Osteoblast (primary cell): ENCODE measurements at regions not wholly inside any gene's neighbourhood (a gene's known extent, or its start where the extent isn't known, plus 50 kb on each side); places are given as distances from the start of the nearest gene placed in this dataset.
"Not testable (repeated sequence)": the region's sequence is repeated elsewhere in the genome, so short reads cannot be mapped to it uniquely, and the experiment has no call there.

Experiments
- DNase-seq: peaks from one replicate; pipeline ENCODE4 v3.0.0; 2011; ENCODE audit warnings: low spot score, mixed read lengths; ENCODE audit not compliant: insufficient read length; ENCODE audit errors: missing footprints
- H2AFZ ChIP-seq: 2 replicates; pipeline ENCODE4 v1.6.0; 2011; ENCODE audit warnings: mild to moderate bottlenecking, low read length
- H3K27ac ChIP-seq: 2 replicates; pipeline ENCODE4 v1.5.1; 2011; ENCODE audit warnings: mild to moderate bottlenecking, low read depth, low read length, moderate library complexity
- H3K27me3 ChIP-seq: 2 replicates; pipeline ENCODE4 v1.6.0; 2012; ENCODE audit warnings: mild to moderate bottlenecking, control low read depth, inconsistent platforms, low read length, moderate library complexity; ENCODE audit not compliant: insufficient read depth
- H3K36me3 ChIP-seq: 2 replicates; pipeline ENCODE4 v1.5.1; 2011; ENCODE audit warnings: mild to moderate bottlenecking, low read length, control low read depth, moderate library complexity; ENCODE audit not compliant: insufficient read depth
- H3K4me1 ChIP-seq: 2 replicates; pipeline ENCODE4 v1.5.1; 2011; ENCODE audit warnings: mild to moderate bottlenecking, low read length, control low read depth, moderate library complexity; ENCODE audit not compliant: insufficient read depth
- H3K4me2 ChIP-seq: 2 replicates; pipeline ENCODE4 v1.6.0; 2011; ENCODE audit warnings: mild to moderate bottlenecking, low read length; ENCODE audit not compliant: insufficient read depth
- H3K4me3 ChIP-seq: fragments of 200-600 bp; sonication (generic); 3 replicates; pipeline ENCODE4 v1.5.1; 2012; ENCODE audit warnings: mild to moderate bottlenecking, low read length, inconsistent platforms; ENCODE audit not compliant: insufficient read depth
- H3K79me2 ChIP-seq: 2 replicates; pipeline ENCODE4 v1.6.0; 2012; ENCODE audit warnings: mild to moderate bottlenecking, low read length, control low read depth, inconsistent platforms; ENCODE audit not compliant: insufficient read depth
- H3K9me3 ChIP-seq: 2 replicates; pipeline ENCODE4 v1.5.1; 2011; ENCODE audit warnings: low read depth, low read length, control low read depth
- H4K20me1 ChIP-seq: 2 replicates; pipeline ENCODE4 v1.6.0; 2012; ENCODE audit warnings: mild to moderate bottlenecking, low read length, control low read depth; ENCODE audit not compliant: insufficient read depth
- TF ChIP-seq, protein P1 (sequence below): IDR thresholded peaks from 2 replicates; pipeline ENCODE4 v1.5.1; 2011; ENCODE audit warnings: mild to moderate bottlenecking, low read depth, low read length, moderate library complexity; ENCODE audit errors: extremely low read depth

DNA sequence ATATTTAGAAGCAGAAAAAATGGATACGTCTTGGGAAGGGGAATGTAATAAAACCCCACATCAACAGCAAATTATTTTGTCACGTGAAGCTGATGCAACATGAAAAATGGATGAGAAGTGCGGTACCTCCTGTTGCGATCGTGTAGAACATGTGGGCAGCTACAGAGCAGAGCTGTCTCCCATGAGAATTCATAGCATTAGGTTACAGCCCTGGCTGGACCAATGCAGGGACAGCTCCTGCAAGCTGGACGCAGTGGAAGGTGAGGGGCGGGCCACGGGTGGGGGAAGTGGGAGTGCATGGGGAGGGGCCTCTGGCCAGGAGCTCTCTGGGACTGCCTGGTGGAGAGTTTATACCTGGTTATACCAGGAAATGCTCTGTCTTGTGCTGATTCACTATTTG, 120.3 kb downstream of the GATA3 start:
- no peaks in the 10 kb centered on the region for H4K20me1 ChIP-seq
- H3K9me3 ChIP-seq = no peaks in the 10 kb centered on the region
- DNase-seq = no peak
- H3K79me2 ChIP-seq = no peaks in the 10 kb centered on the region
- no peak overlapping the region for H3K4me3 ChIP-seq
- H3K27ac ChIP-seq = no peak overlapping the region
- H3K27me3 ChIP-seq = no peaks in the 10 kb centered on the region
- no peak overlapping the region for H3K4me2 ChIP-seq
- no peaks in the 10 kb centered on the region for H3K4me1 ChIP-seq
- TF ChIP-seq, protein P1, sequence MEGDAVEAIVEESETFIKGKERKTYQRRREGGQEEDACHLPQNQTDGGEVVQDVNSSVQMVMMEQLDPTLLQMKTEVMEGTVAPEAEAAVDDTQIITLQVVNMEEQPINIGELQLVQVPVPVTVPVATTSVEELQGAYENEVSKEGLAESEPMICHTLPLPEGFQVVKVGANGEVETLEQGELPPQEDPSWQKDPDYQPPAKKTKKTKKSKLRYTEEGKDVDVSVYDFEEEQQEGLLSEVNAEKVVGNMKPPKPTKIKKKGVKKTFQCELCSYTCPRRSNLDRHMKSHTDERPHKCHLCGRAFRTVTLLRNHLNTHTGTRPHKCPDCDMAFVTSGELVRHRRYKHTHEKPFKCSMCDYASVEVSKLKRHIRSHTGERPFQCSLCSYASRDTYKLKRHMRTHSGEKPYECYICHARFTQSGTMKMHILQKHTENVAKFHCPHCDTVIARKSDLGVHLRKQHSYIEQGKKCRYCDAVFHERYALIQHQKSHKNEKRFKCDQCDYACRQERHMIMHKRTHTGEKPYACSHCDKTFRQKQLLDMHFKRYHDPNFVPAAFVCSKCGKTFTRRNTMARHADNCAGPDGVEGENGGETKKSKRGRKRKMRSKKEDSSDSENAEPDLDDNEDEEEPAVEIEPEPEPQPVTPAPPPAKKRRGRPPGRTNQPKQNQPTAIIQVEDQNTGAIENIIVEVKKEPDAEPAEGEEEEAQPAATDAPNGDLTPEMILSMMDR = no peak
- H3K36me3 ChIP-seq = no peaks in the 10 kb centered on the region
- no peak overlapping the region for H2AFZ ChIP-seq

DNA sequence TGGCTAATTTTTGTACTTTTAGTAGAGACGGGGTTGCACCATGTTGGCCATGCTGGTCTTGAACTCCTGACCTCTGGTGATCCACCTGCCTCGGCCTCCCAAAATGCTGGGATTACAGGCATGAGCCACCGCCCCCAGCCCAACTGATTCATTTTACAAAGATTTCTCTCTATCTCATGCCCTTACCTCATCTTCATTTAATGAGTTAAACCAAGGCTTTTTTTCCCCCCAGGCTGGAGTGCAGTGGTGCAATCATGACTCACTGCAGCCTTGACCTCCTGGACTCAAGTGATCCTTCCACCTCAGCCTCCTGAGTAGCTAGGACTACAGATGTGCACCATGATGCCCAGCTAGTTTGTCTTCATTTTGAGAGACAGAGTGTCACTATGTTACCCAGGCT, 123.0 kb downstream of the GATA3 start:
- H3K4me3 ChIP-seq, H3K4me1 ChIP-seq, H3K27me3 ChIP-seq, DNase-seq, H3K9me3 ChIP-seq, H3K4me2 ChIP-seq, H3K27ac ChIP-seq, H3K79me2 ChIP-seq, H3K36me3 ChIP-seq, H4K20me1 ChIP-seq, H2AFZ ChIP-seq: not testable (repeated sequence)

DNA sequence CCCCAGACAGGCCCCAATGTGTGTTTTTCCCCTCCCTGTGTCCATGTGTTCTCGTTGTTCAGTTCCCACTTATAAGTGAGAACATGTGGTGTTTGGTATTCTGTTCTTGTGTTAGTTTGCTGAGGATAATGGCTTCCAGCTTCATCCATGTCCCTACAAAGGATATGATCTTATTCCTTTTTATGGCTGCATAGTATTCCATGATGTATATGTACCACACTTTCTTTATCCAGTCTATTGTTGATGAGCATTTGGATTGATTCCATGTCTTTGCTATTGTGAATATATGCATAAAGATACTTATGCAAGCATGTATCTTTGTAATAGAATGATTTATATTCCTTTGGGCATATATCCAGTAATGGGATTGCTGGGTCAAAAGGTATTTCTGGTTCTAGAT, 125.3 kb downstream of the GATA3 start:
- H3K4me3 ChIP-seq, DNase-seq, H3K36me3 ChIP-seq, H4K20me1 ChIP-seq, H3K4me2 ChIP-seq, H3K9me3 ChIP-seq, H3K27me3 ChIP-seq, H2AFZ ChIP-seq, H3K79me2 ChIP-seq, H3K4me1 ChIP-seq, H3K27ac ChIP-seq: not testable (repeated sequence)

DNA sequence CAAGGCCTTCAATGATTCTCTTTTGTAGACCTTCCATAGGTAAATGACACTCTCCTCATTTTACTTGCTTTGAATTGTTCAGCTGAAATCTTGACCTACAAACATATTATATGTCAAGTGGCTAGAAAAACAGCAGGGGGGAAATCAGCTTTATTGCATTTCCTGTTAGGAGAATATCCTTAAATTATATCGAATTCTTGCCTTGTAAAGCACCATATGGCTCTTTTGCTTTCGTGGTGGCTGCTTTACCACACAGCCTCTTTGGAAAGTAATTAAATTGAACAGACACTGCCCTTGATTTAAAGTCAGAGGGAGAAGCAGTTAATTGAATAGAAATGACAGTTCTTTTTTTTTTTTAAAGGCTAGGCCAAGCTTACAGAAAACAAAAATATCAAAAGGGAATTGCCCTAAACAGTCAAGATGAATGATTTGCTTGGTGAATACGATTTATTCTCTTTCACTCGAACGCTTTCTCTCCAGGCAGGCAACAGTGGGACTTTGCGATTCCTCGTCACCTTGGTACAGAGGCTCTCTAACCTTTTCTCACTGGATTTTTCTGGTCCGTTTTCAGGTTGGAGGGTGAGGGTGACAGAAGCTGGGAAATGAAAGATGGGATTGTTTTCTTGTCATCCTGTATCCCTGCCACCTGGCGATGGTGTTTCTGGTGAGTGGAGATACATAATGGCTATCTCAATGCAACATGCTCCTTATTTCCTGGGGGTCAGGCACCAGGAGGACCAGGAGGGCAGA, 126.0 kb downstream of the GATA3 start:
- Histone ChIP-seq H3K27me3 (no peaks in the 10 kb centered on the region), H3K9me3 (no peaks in the 10 kb centered on the region), H3K27ac (no peak overlapping the region), H3K4me1 (no peaks in the 10 kb centered on the region), H3K36me3 (no peaks in the 10 kb centered on the region), H3K4me2 (no peak overlapping the region), H4K20me1 (no peaks in the 10 kb centered on the region), H2AFZ (no peak overlapping the region), H3K4me3 (no peak overlapping the region), H3K79me2 (no peaks in the 10 kb centered on the region)
- TF ChIP-seq, protein P1 = no peak
- DNase-seq = no peak

DNA sequence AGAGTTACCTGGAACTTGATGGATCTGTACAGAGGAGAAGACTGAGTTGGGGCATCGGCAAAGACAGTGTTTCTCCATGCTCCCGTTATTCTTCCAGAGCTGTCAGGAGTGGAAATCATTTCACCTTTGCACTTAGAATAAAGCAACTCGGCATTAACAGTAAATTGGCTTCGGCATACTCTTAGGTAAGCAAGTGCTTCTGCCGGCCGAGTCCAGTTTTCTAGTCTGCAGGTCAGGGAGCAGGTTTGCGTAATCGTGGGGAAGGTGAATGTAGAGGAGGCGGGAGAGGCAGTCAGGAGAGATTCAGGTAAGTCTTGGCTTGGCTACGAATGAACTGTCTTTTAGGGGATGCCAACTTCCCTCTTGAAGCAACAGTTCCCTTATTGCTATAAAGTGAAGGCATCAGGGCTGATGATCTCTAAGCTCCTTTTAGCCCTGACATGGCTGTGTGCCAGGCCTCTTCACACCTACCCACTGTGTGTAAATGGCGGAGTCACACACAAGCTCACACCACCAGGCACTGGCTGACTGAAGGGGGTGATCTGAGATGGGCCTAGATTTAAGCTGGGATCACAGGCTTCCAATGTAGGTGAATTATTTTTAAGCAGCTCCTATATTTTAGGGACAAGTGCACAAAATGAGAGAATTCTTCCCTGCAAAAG, 127.1 kb downstream of the GATA3 start:
- no peaks in the 10 kb centered on the region for H3K27me3 ChIP-seq
- no peak for DNase-seq
- H3K4me1 ChIP-seq = no peaks in the 10 kb centered on the region
- no peaks in the 10 kb centered on the region for H3K9me3 ChIP-seq
- no peaks in the 10 kb centered on the region for H3K36me3 ChIP-seq
- no peaks in the 10 kb centered on the region for H3K79me2 ChIP-seq
- H3K4me3 ChIP-seq = no peak overlapping the region
- TF ChIP-seq, protein P1 = no peak
- no peak overlapping the region for H3K4me2 ChIP-seq
- no peak overlapping the region for H2AFZ ChIP-seq
- no peak overlapping the region for H3K27ac ChIP-seq
- H4K20me1 ChIP-seq = no peaks in the 10 kb centered on the region
